ENCODE measurements at regions not wholly inside any gene's neighbourhood (a gene's known extent, or its start where the extent isn't known, plus 50 kb on each side); places are given as distances from the start of the nearest gene placed in this dataset.

DNA sequence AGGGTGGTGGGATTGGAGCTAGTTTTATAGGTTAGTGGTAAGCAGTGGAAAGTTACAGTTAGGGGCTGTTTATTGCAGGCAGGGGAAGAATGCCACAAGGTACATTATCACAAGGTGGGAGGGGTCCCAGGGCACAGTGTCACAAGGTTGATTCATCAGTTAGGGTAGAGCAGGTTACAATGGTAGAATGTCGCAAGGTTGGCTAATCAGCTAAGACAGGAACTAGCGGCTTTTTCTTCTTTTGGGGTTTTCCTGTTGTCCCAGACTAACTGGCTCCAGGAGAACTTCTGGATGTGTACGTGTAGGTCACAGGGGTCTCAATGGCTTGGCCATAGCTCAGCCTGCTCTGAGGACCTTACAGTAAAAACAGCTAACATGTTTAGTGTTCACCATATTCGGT lies 1221.1 kb downstream of the SLITRK1 start:
- no peak for DNase-seq

DNA sequence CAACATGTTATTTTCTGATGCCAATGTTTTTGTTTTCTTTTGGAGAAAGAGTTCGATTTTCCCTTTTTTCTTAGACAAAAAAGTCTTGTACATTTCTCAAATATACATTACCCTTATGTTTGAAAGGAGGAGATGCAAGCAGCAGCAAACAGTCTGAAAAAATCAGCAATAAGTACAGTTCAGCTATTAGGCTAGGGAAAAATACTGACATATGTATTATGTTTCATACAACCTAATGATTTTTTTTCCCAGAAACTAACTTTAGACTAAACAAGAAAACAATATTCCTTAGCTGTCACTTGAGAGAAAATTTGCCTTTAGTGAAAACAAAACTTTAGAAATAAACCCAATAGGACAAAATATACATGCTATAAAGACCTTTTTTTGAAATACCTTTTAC lies 1223.5 kb downstream of the SLITRK1 start:
- DNase-seq, result no peak

DNA sequence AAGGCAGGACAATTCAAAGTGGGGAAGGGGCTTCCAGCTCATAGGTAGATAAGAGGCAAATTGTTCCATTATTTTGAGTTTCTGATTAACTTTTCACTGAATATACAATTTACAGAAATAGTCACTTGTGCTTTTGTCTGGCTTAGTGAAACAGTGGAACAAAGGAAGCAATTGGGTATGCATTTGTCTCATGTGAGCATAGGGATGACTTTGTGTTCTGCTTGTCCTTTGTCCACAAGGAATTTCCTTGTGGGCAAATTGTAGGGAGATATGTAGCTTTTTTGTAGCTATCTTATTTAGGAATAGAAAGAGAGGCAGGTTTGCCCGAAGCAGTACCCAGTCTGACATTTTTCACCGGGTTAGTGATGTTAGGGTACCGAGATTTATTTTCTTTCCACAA lies 1224.8 kb downstream of the SLITRK1 start:
- DNase-seq, result no peak

DNA sequence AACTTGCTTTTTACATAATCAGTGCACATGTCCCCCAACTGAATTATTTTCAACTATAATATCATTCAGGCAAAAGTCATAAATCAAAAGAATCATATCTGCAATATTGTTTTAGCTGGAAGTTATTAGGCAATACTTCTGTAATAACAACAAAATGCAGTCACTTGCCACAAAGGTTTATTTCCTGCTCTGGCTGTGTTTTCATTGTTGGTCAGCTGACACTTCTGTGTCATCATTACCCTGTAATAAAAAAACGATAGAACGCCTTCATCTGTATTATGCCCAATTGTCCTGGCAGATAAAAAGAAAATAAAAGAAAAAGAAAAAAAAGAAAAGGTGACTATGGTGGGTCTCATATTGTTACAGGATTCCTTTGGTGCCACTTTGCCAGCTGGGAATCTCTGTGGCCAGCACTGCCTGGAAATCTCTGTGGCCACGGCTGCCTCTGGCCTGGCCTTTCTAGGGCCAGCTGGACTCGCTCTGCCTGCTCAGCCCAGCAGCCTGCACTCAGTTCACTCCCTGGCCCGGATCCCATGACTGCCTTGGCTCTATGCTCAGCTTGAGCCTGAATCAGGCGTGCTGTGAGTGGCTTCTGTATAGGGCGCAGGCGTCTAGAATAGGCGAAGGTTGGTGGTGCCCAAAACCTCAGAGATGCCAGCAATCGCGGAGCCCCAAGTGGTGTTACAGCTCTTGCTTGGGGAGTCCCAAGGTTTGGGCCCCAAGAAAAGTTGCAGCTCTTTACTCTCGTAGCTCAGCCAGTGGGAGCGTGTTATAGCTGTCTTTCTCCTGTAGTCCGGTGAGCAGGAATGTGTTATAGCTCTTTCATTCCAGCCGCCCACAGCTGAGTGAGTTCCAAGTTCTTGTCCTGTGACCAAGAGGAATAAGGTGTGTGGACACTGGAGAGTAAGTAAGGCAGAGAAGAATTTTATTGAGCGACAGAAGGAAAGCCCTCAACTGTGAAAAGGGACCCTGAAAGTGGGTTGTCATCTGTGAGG lies 1227.1 kb downstream of the SLITRK1 start:
- no peak for DNase-seq

DNA sequence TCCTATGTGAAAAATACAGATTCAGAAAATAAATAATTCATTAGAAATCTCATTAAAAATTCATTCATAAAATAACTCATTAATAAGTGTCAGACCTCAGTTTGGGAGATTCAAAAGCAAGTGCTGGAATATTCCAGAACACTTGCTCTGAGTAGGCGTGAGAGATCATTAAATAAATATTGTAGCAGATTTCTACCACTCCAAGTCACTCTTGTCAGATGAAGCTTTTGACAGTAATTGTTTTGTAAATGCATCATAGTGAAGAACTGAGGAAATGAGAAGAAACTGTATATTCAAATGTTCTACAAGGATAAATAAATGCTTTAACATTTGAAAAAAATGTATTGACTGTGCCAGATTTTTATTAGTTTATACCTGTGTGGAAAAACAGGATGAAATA lies 1228.1 kb downstream of the SLITRK1 start:
- no peak for DNase-seq

DNA sequence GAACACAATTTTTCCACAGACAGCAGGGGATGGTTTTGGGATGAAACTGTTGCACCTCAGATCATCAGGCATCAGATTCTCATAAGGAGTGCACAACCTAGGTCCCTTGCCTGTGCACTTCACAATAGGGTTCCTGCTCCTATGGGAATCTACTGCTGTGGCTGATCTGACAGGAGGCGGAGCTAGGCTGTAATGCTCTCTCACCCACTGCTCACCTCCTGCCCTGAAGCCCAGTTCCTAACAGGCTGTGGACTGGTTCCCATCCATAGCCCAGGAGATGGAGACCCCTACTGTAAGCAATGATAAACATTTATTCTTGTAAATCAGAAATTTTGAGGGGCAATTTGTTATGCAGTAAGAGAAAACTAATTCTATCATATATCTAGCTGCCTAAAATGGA lies 1234.7 kb downstream of the SLITRK1 start:
- DNase-seq, result no peak

- DNase-seq, result no peak
These were observed 1246.2 kb downstream of the SLITRK1 start for GRCh38 chr13:82636119-82636518.

DNA sequence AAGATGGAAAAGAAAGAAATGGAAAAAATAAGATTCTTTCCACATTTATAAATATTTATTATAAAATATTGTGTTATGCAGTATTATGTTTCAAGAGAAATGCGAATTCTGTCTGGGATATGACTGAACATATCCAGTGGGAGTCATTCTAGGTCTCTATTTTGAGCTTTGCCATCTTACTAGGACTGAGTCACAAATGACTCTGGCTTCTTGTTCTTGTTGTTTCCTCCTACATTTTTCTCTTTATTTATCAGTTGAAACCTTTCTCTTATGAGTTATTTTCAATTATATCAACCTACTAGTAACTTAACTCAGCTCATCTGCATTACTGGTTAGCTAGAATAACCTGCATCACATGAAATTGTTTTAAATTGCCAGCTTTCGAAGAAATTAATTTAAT lies 1247.3 kb downstream of the SLITRK1 start:
- DNase-seq, result no peak

- DNase-seq, result peak; percentile 34
These were observed 1255.1 kb downstream of the SLITRK1 start for GRCh38 chr13:82627183-82627582.

DNA sequence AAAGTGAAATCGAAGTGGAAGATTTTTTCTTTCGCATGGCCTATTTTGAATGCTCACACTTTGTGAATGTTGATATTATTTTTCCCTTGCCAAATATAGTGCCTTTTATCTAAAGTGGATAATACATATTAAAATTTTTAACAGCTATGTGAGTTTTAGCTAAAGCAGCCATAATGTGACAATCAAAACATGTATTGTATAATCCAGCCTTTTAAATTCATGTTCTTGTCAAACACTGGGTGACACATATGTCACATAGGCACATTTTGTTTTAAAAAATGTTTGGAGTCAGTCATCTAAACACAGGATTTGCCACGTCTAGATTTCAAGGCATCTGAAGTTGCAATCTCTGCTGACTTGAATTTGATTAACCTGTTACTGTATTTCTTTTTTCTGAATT lies 1256.6 kb downstream of the SLITRK1 start:
- DNase-seq, result no peak

GRCh38 chr13:82615043-82615442 lies 1267.2 kb downstream of the SLITRK1 start:
- no peak for DNase-seq

DNA sequence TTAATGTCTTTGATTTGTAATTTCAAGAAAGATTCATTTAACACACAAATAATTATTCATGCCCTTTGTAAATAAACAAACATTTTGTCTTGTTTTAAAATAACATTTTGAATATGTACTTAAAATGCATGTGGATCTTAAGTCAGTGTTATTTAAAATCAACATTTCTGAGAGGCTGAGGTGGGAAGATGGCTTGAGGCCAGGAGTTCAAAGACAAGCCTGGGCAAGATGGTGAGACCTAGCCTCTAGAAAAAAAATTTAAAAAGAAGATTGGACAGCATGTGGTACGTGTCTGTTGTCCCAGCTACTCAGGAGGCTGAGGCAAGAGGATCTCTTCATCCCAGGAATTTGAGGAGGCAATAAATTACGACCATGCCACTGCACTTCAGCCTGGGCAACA lies 1268.2 kb downstream of the SLITRK1 start:
- no peak for DNase-seq

GRCh38 chr13:82606008-82606407 lies 1276.3 kb downstream of the SLITRK1 start:
- DNase-seq, result no peak

- DNase-seq, result no peak
These were observed 1284.5 kb downstream of the SLITRK1 start for GRCh38 chr13:82597747-82598146.

DNA sequence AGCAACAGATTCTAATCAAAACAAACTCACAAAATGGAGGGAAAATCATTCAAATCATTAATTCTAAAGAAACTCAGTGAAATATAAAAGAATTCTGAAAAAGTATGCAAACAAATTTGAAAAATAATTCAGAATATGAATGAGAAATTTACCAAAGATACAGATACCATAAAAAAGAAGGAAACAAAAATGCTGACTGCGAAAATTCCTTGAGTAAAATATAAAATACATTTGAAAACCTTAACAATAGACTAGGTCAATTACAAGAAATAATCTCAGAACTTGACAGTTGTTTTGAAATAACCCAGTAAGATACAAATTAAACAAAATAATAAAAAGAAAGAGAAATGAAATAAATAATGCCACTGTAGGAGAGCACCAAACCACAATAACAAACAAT lies 1289.0 kb downstream of the SLITRK1 start:
- DNase-seq, result no peak

- no peak for DNase-seq
These were observed 1310.6 kb downstream of the SLITRK1 start for GRCh38 chr13:82571653-82572052.

DNA sequence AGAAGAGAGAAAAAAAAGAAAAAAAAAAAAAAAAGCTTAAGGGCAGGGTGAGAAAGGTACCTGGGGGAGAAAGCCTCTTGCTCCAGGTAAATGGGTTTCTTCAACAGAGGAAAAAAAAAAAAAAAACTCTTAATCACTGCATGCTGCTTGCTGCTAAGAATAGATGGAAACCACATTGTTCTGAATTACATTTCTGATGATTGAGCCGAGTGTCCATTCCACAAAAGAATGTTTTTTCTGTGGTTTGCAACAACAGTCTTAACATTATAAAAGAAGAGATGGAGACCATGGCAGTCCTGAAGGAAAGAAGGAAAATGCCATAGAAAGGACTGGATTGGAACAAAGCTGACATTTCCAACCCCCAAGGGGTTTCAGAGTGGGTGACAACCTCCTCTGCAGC lies 1312.7 kb downstream of the SLITRK1 start:
- DNase-seq, result no peak

DNA sequence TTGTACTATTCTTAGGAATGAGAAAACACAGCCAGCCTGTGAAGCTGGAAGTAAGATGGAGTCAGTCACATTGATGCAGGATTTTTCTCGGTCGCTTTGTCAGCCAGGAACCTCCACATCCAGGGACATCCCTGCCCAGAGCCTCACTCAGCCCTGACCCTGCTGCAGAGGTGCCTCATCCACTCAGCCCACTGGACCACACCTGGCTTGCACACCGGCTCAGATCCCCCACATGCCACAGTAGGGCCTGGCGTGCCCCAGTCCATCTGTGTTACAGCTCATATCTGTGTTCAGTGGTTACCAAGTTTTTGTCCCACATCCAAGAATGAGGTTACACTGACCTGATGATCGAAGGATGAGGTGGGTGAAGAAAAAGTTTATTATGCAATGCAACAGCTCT lies 1315.4 kb downstream of the SLITRK1 start:
- no peak for DNase-seq

DNA sequence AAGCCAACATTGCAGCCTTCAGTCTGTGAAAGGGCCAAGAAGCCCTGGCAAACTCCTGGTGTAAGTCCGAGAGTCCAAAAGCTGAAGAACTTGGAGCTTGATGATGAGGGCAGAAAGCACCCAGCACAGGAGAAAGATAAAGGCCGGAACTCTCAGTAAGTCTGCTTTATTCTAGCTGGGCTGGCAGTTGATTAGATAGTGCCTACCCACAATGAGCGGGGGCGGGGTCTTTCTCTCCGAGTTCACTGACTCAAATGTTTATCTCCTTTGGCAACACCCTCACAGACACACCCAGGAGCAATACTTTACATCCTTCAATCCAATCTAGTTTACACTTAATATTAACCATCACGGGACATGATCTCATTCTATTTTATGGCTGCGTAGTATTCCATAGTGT lies 1317.1 kb downstream of the SLITRK1 start:
- DNase-seq, result no peak

DNA sequence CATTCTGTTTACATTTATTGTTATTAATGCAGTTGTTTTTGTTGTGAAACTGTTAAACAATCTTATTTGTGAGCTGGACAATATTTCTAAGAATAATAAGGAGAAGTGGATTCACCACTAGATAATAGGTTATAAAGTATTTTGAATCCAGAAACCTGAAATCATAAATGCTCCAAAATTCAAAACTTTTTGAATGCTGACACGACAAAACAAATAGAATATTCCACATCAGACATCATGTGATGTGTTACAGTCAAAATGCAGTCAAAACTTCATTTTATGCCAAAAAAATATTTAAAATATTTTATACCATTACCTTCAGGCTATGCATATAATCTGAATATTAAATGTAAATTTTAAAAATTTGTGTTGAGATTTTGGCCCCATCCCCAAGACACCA lies 1321.4 kb downstream of the SLITRK1 start:
- no peak for DNase-seq

DNA sequence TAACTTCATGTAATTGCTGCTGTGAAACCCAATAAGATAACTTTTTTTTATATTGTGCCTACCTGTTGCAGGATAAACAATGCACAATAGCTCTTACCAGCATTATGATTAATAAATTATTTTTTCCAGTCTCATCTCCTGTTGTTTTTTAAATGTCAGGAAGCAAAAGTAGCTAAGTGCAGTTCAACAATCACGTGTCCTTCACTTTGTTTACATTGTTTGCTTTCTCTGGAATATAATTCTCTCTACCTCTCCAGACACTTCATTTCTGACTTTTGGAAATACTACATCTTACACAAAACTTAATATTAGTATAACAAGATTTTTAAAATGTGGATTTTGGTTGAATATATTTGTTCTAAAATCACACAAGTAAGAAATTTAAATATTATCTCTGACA lies 1359.4 kb downstream of the SLITRK1 start:
- DNase-seq, result no peak

DNA sequence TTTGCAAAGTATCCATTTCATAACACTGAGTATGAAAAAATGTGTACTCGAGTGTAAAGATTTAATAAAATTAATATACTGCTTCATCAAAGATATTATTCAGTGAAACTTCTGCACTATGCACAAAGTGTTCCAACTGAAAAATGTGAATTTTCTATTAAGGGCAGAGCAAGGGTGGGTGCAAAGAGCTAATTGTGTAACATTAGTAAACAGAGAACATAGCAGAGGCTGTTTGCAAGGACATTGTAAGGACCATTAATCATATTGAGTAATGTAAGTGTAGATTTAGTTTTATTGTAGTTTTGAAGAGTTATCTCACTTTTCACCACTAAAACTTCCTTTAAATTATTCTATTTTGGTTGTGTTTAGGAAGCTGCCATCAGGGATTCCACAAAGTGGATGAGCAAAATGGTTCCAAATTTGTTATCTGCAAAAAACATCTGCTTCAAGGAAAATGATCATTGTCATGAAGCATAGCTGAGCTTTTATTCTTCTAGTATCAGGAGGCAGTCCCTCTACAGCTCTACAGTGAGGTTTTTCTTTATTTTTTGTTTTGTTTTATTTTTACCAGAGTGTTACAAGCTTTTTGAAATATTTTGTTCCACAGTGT lies 1375.4 kb downstream of the SLITRK1 start:
- DNase-seq, result no peak

DNA sequence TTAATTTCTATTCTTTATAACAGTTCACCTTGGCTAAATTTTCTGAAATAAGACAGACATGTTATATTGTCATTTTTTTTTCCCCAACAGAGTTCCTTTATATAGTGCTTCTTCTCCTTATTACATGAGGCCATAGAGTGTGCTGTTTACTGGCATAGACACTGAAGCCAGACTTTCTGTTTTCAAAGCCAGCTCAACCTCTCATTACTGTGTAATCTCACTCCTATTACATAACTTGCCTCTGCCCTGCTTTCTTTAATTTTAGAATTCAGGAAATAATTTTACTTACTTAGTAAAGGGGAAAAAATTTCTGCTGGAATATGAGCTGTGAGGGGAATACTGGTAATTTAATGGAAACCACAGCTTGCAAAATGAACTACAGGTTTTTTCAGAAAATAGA lies 1380.4 kb downstream of the SLITRK1 start:
- DNase-seq, result no peak

- no peak for DNase-seq
These were observed 1401.9 kb downstream of the SLITRK1 start for GRCh38 chr13:82480415-82480814.

GRCh38 chr13:82477436-82477835 lies 1404.8 kb downstream of the SLITRK1 start:
- DNase-seq, result no peak

Data from NCI-H1105 treated with DMSO at 0.1 percent for 48 hours (cell line).